ENCODE measurements at regions not wholly inside any gene's neighbourhood (a gene's known extent, or its start where the extent isn't known, plus 50 kb on each side); places are given as distances from the start of the nearest gene placed in this dataset.

- H3K4me3 ChIP-seq: no peak overlapping the region
- no peak overlapping the region for H3K27ac ChIP-seq
Observed at GRCh38 chr13:105485081-105485480, 1050.4 kb downstream of the EFNB2 start.

GRCh38 chr13:105474983-105475610 is 1060.4 kb downstream of the EFNB2 start:
- Histone ChIP-seq H3K27ac (no peak overlapping the region), H3K4me3 (no peak overlapping the region)

- H3K27ac ChIP-seq: no peak overlapping the region
- no peak overlapping the region for H3K4me3 ChIP-seq
Observed at GRCh38 chr13:105471673-105472072, 1063.8 kb downstream of the EFNB2 start.

- Histone ChIP-seq H3K27ac (no peak overlapping the region), H3K4me3 (no peak overlapping the region)
Observed at GRCh38 chr13:105466376-105466775, 1069.1 kb downstream of the EFNB2 start.

DNA sequence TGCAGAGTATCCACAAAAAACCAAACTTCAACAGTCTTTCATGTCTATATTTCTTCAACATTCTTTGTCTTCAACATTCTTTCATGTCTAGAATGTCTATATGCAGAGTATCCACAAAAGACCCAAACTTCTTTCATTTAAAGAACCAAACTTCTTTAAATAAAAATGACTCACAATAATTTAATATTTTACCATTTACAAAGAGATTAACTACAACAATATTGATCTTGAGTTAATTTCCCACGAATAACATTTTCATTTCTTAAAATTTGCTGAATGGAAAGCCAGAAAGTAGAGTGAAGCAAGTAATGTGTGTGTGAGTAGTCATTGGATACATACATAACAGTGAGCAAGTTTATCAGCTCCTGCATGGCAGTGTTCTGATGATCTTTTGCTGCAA is 1069.7 kb downstream of the EFNB2 start, which contains the start of gene DAOA:
DAOA (plus strand) TSS at position 301 of the 400 bp plus-strand sequence.
- Histone ChIP-seq H3K4me3 (no peak within 1 kb of the TSS), H3K27ac (no peak within 1 kb of the TSS)

GRCh38 chr13:105465251-105465650 is 1070.2 kb downstream of the EFNB2 start:
- Histone ChIP-seq H3K27ac (no peak overlapping the region), H3K4me3 (no peak overlapping the region)

- no peak overlapping the region for H3K27ac ChIP-seq
- H3K4me3 ChIP-seq: no peak overlapping the region
Observed at GRCh38 chr13:105464249-105464648, 1071.2 kb downstream of the EFNB2 start.

DNA sequence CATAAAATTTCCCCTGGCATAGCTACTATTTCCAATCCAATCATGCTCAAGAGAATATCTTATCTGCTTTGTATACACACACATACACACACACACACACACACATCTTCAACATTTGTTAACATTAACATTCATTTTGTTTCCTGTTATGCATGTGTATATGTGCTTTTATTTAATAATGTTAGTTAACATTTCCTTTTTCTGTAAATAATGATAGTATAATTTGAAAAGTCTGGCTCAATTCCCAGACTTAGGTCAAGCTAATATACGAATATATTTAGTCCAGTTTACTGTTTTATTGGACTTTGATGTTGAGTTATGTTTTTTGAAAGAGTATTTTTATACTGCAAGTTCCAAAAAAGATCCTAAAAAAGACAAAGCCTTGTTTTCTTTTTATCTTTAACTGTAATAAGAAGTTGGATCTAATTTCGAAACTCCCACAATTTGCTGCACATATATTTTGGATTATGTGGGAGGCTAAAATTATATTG is 1072.4 kb downstream of the EFNB2 start:
- Histone ChIP-seq H3K27ac (no peak overlapping the region), H3K4me3 (no peak overlapping the region)

DNA sequence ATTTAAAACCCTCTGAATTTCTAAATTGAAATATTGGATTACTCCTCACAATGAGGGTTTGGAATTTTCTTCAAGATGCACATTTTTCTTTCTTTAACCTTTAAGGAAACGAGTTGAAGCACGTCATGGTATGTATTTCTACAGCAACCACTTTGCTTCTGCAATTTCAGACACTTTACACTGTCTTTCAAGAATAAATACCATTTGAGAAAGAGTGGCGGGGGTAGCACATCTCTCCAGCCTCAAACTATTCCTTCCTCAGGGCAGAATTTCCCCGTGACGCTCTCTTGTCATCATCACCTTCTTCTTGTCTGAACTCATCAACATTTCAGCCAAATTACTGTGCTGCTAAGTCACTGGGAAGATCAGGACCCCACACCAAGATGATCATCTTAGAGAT is 1073.4 kb downstream of the EFNB2 start:
- H3K27ac ChIP-seq: no peak overlapping the region
- no peak overlapping the region for H3K4me3 ChIP-seq

DNA sequence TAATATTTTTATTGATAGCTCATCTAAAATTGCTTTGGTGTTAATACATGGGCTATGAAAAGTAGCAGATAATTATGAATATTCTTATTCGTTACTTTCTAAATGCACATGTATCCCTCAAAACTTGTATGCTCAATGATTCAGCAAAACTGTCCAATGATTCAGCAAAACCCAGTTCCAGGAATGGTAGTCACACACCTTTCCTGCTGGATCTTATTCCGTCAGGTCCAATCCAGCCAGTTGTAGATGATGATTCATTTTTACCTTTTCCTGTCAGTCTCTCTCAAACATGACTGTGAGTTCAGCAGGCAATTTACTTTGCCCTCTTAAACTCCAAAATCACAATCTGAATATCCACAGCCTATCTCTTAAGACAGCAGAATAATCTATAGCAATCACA is 1082.6 kb downstream of the EFNB2 start:
- H3K27ac ChIP-seq: no peak overlapping the region
- H3K4me3 ChIP-seq: no peak overlapping the region

- H3K27ac ChIP-seq: no peak overlapping the region
- no peak overlapping the region for H3K4me3 ChIP-seq
Observed at GRCh38 chr13:105450784-105451183, 1084.7 kb downstream of the EFNB2 start.

DNA sequence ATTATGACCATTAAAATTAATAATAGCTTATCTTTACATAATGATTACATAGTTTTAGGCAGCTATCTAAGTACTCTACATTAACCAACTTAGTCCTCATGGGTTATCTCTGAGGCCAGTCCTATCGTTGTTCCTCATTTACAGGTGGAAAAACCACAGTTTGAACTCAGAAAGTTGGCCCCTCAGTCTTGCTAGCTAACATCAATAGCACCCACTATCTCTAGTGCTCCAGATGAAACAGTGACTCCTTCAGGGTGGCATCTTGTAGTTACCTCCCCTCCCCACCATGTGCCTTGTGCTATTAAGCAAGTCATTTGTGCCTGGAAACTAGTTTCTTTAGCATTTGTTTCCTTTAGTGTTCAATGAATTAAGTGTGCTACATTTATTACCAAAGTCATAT is 1086.7 kb downstream of the EFNB2 start:
- no peak overlapping the region for H3K27ac ChIP-seq
- no peak overlapping the region for H3K4me3 ChIP-seq

DNA sequence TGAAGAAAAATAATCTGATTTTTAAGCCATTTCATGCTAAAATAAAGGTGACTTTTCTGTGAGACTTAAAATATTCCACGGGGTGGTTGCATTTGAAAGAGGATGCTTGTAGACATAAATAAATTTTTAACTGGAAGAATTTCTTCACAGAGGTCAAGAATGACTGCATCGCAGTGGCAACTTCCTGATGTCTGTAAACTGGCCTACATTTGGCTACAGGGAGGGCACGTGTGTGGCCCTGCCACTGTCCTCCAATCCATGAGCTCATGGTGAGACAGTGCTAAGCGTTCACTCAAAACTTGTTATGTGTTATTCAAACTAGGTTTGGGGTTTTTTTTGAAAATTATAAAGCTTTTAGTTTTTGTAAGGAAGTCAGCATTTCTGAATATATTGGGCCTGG is 1089.3 kb downstream of the EFNB2 start:
- Histone ChIP-seq H3K27ac (no peak overlapping the region), H3K4me3 (no peak overlapping the region)

DNA sequence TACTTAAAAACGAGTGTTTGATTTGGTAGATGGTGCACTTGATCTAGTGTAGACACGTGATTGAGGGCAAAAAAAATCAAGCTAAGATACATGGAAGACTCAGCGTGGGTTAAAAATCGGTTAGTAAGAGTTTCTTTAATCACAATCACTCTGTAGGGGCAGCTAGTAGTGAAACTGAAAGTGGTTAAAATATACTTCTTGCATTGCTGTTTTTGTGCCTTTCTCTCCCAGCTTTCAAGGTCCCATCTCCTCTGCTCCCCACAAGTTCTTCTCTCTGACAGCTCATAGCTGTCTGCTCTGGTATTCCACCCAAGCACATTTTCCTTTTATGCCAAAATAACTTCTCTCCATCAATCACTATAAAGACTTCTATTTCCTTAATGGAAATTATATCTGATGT is 1089.7 kb downstream of the EFNB2 start:
- Histone ChIP-seq H3K4me3 (no peak overlapping the region), H3K27ac (no peak overlapping the region)

DNA sequence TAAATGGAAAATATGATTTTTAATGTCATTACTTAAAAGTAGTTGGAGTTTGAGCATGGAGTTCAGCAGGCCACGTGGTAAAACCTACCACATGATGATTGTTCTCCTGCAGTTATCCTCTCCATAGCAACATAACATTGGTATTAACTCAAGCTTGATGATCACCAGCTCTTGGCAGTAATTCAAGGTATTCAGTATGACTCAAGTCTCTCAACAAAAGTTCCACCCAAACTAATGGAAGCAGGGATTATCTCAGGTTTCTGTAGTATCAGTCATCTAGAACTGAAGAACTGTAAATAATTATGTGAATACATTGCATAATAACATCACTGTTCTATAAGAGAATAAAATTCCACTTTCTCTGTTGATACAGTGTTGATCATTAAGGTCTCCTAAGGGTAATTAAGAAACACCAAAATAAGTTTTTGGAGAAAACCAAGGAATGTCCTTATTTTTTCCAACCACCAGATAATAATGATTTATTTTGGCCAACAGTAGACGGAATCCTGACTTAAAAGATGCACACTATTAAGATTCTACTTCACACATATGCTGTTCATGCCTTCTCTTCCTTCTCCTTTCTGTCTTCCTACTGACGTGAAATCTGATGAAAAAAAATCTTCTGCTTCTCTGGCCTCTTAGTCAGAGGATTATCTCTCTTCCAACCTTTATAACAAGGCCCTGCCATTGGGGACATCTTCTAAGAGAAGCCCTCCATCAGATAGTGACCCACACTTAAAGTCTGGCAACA is 1092.3 kb downstream of the EFNB2 start:
- H3K27ac ChIP-seq: peak overlapping the region in 14 of 21 experiments; percentile 9 to 80 (median 50)

DNA sequence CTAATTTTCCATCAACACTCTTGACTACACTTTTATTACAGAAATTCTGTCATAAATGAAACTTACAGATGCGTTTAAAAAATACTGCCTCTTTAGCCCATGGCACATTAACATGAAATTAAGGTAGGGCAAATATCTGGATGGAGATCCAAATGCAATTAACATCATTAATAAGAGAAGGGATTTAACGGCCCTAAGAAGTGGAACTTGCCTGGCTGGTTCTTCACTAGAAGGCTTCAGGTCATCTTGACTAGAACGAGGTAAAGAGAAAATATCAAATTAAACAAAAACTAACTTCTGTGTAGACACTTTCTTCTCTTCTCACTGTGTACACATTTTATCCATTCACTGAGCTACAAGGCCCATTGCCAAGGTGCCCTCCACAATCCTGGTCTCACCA is 1093.4 kb downstream of the EFNB2 start:
- Histone ChIP-seq H3K4me3 (no peak overlapping the region), H3K27ac (peak overlapping the region in 13 of 21 experiments; percentile 10 to 80 (median 50))

More for the DNA sequence above, 1092.3 kb downstream of the EFNB2 start:
- no peak overlapping the region for H3K4me3 ChIP-seq

- Histone ChIP-seq H3K4me3 (no peak overlapping the region), H3K27ac (peak overlapping the region in 6 of 21 experiments; percentile 26 to 80 (median 60))
Observed at GRCh38 chr13:105441051-105441750, 1094.3 kb downstream of the EFNB2 start.

DNA sequence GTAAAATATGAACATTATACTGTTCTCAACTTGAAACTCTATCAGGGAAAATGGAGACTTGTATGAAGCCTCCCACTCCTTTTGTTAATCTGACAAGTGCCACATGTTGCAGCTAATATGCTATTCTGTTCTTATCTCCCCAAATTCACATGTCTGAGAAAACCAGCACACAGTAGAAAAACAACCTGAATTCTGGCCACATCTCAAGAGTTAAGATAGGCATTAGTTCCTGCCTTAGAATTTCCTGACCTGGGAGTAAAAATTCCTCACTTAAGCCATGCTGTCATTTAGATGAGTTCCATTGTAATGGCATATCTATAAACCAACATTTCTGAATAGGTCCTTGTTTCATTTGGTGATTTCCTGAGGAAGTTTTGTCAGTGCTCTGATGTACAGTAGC is 1098.5 kb downstream of the EFNB2 start:
- Histone ChIP-seq H3K27ac (no peak overlapping the region), H3K4me3 (no peak overlapping the region)

- Histone ChIP-seq H3K4me3 (no peak overlapping the region), H3K27ac (no peak overlapping the region)
Observed at GRCh38 chr13:105432438-105432837, 1103.0 kb downstream of the EFNB2 start.

DNA sequence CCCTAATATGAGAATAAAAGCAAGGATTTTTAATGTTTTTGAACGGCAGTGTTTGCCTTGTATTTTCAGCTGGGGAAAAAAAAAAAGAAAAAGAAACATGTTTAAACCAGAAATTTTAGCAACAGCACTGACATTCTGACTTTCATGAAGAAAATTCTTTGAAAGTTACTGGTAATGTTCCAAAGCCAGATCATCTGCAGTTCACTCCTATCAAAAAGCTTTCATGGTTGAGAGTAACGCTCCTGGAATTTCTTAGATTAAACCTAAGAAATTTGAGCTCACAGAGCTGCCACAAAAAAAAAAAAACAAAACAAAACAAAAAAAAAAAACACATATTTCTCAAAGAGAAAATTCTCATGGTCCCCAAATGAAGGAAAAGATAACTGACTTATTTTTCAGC is 1106.7 kb downstream of the EFNB2 start:
- H3K4me3 ChIP-seq: no peak overlapping the region

GRCh38 chr13:105426441-105426840 is 1109.0 kb downstream of the EFNB2 start:
- H3K27ac ChIP-seq: no peak overlapping the region

More for the DNA sequence above, 1106.7 kb downstream of the EFNB2 start:
- no peak overlapping the region for H3K27ac ChIP-seq

More at GRCh38 chr13:105426441-105426840, 1109.0 kb downstream of the EFNB2 start:
- no peak overlapping the region for H3K4me3 ChIP-seq
